HG03095 (cell line): ENCODE measurements at regions not wholly inside any gene's neighbourhood (a gene's known extent, or its start where the extent isn't known, plus 50 kb on each side); places are given as distances from the start of the nearest gene placed in this dataset.
"Not testable (repeated sequence)": the region's sequence is repeated elsewhere in the genome, so short reads cannot be mapped to it uniquely, and the experiment has no call there.

Experiments
- ATAC-seq: cut with Tn5 transposase; IDR thresholded peaks from one replicate; pipeline ENCODE4 v1.9.1; 2021; ENCODE audit warnings: moderate library complexity; ENCODE audit not compliant: unreplicated experiment

- not testable (repeated sequence) for ATAC-seq
Measured at GRCh38 chr17:31630866-31631265, 228.2 kb downstream of the COPRS start.

- no peak for ATAC-seq
Measured at GRCh38 chr17:31629696-31630470, 229.2 kb downstream of the COPRS start.

- ATAC-seq, result no peak
Measured at GRCh38 chr17:31627960-31628359, 231.1 kb downstream of the COPRS start.

GRCh38 chr17:31623990-31624389 is 232.5 kb downstream of the RAB11FIP4 start:
- no peak for ATAC-seq

- ATAC-seq, result no peak
Measured at GRCh38 chr17:31622500-31622899, 231.0 kb downstream of the RAB11FIP4 start.

GRCh38 chr17:31621566-31621965 is 230.1 kb downstream of the RAB11FIP4 start:
- ATAC-seq, result no peak

- ATAC-seq, result not testable (repeated sequence)
Measured at GRCh38 chr17:31611053-31611452, 219.6 kb downstream of the RAB11FIP4 start.

GRCh38 chr17:31609996-31610910 is 218.8 kb downstream of the RAB11FIP4 start:
- no peak for ATAC-seq

GRCh38 chr17:31609331-31609730 is 217.9 kb downstream of the RAB11FIP4 start:
- no peak for ATAC-seq

GRCh38 chr17:31608659-31609254 is 217.3 kb downstream of the RAB11FIP4 start:
- no peak for ATAC-seq

- no peak for ATAC-seq
Measured at GRCh38 chr17:31605761-31606160, 214.3 kb downstream of the RAB11FIP4 start.

GRCh38 chr17:31604936-31605335 is 213.5 kb downstream of the RAB11FIP4 start:
- no peak for ATAC-seq

- ATAC-seq, result not testable (repeated sequence)
Measured at GRCh38 chr17:31600144-31600543, 208.7 kb downstream of the RAB11FIP4 start.

GRCh38 chr17:31598921-31599571 is 207.6 kb downstream of the RAB11FIP4 start:
- ATAC-seq, result no peak

- ATAC-seq, result no peak
Measured at GRCh38 chr17:31598399-31598782, 206.9 kb downstream of the RAB11FIP4 start.

- ATAC-seq, result no peak
Measured at GRCh38 chr17:31597646-31598398, 206.3 kb downstream of the RAB11FIP4 start.

GRCh38 chr17:31596382-31597323 is 205.2 kb downstream of the RAB11FIP4 start:
- ATAC-seq, result peak; percentile 64

GRCh38 chr17:31595666-31596381 is 204.3 kb downstream of the RAB11FIP4 start:
- no peak for ATAC-seq
